ENCODE measurements at regions not wholly inside any gene's neighbourhood (a gene's known extent, or its start where the extent isn't known, plus 50 kb on each side); places are given as distances from the start of the nearest gene placed in this dataset.

DNA sequence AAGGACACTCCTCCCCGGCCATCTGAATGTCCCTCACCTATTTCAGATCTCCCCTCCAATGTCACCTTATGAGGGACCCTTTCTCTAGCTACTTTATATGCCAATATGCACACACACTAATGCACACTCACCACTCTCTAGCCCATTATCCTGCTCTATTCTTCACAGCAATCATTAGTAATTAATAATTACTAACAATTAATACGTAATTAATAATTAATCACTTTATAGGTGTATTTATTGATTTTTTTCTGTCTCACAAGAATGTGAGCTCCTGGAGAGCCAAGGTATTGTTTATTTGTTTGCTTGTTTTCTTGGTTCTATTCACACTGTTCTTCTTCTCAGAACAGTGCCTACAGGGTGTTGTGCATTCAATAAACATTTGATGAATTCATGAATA lies 385.2 kb upstream of the DUSP10 start:
- TF ChIP-seq, protein P1, sequence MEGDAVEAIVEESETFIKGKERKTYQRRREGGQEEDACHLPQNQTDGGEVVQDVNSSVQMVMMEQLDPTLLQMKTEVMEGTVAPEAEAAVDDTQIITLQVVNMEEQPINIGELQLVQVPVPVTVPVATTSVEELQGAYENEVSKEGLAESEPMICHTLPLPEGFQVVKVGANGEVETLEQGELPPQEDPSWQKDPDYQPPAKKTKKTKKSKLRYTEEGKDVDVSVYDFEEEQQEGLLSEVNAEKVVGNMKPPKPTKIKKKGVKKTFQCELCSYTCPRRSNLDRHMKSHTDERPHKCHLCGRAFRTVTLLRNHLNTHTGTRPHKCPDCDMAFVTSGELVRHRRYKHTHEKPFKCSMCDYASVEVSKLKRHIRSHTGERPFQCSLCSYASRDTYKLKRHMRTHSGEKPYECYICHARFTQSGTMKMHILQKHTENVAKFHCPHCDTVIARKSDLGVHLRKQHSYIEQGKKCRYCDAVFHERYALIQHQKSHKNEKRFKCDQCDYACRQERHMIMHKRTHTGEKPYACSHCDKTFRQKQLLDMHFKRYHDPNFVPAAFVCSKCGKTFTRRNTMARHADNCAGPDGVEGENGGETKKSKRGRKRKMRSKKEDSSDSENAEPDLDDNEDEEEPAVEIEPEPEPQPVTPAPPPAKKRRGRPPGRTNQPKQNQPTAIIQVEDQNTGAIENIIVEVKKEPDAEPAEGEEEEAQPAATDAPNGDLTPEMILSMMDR (conservative IDR thresholded peaks at IDR 0.05; ENCODE audit: low read length), result no peak
- no peak for TF ChIP-seq EZH2phosphoT487 (IDR thresholded peaks at IDR 0.05; ENCODE audit: borderline replicate concordance)
